WTC11 (cell line): ENCODE measurements at regions not wholly inside any gene's neighbourhood (a gene's known extent, or its start where the extent isn't known, plus 50 kb on each side); places are given as distances from the start of the nearest gene placed in this dataset.

Source experiments
- ATAC-seq: fragments of 200-7000 bp; cut with Tn5 transposase; 2 replicates; pipeline ENCODE4 v1.10.0; 2021; ENCODE audit warnings: mild to moderate bottlenecking, moderate library complexity
- CTCF ChIA-PET: fragments of 300-600 bp; sonication (Branson Sonifier 250); formaldehyde crosslinking; loops from one replicate; lab custom pipeline; 2021; ENCODE audit warnings: antibody characterized with exemption; lab: Charles Lee
- POLR2A ChIA-PET: fragments of 350-600 bp; sonication (Branson Sonifier 250); formaldehyde crosslinking; loops from one replicate; lab custom pipeline; 2021; ENCODE audit warnings: antibody characterized with exemption; lab: Charles Lee
- DNase-seq: peaks from one replicate; pipeline ENCODE4 v3.0.0; 2021; ENCODE audit warnings: low spot score
- H3K27ac Mint-ChIP-seq: 2 replicates; pipeline ENCODE4 v1.8.0; 2021; ENCODE audit warnings: mixed read lengths
- H3K27me3 Mint-ChIP-seq: 2 replicates; pipeline ENCODE4 v1.8.0; 2021; ENCODE audit warnings: low read depth, mild to moderate bottlenecking, moderate library complexity, mixed read lengths
- H3K36me3 Mint-ChIP-seq: 2 replicates; pipeline ENCODE4 v1.8.0; 2021; ENCODE audit warnings: mixed read lengths
- H3K4me1 Mint-ChIP-seq: 2 replicates; pipeline ENCODE4 v1.8.0; 2022; ENCODE audit warnings: mixed read lengths
- H3K4me3 Mint-ChIP-seq: 2 replicates; pipeline ENCODE4 v1.8.0; 2021; ENCODE audit warnings: mild to moderate bottlenecking, moderate library complexity, mixed read lengths
- H3K9me3 Mint-ChIP-seq: 2 replicates; pipeline ENCODE4 v1.8.0; 2021; ENCODE audit warnings: mixed read lengths
- AFF4 ChIP-seq: sonication (generic); formaldehyde crosslinking; IDR thresholded peaks from 2 replicates; pipeline ENCODE4 v1.8.1; 2023; ENCODE audit warnings: mild to moderate bottlenecking, missing genetic modification reagents, borderline replicate concordance
- AR ChIP-seq: fragments of 250-450 bp; sonication (Bioruptor Pico); IDR thresholded peaks from 2 replicates; pipeline ENCODE4 v1.9.0; 2021; ENCODE audit warnings: mild to moderate bottlenecking
- ATF3 ChIP-seq: sonication (generic); formaldehyde crosslinking; conservative IDR thresholded peaks from 2 replicates; pipeline ENCODE4 v1.8.1; 2022; ENCODE audit warnings: mild to moderate bottlenecking, missing genetic modification reagents
- ATF6 ChIP-seq: sonication (generic); formaldehyde crosslinking; IDR thresholded peaks from 2 replicates; pipeline ENCODE4 v1.8.1; 2023; ENCODE audit warnings: mild to moderate bottlenecking, missing genetic modification reagents
- CREM ChIP-seq: sonication (generic); formaldehyde crosslinking; IDR thresholded peaks from 2 replicates; pipeline ENCODE4 v1.8.1; 2022; ENCODE audit warnings: mild to moderate bottlenecking, missing genetic modification reagents, moderate library complexity
- CTCF ChIP-seq: fragments of 200-600 bp; IDR thresholded peaks from 2 replicates; pipeline ENCODE4 v1.8.0; 2022; ENCODE audit warnings: antibody characterized with exemption
- E2F5 ChIP-seq: sonication (generic); formaldehyde crosslinking; IDR thresholded peaks from 2 replicates; pipeline ENCODE4 v1.8.1; 2022; ENCODE audit warnings: mild to moderate bottlenecking, moderate library complexity, missing genetic modification reagents
- ESRRA ChIP-seq: sonication (generic); formaldehyde crosslinking; IDR thresholded peaks from 2 replicates; pipeline ENCODE4 v1.8.1; 2022; ENCODE audit warnings: mild to moderate bottlenecking, missing genetic modification reagents, borderline replicate concordance
- FOXJ3 ChIP-seq: sonication (generic); formaldehyde crosslinking; IDR thresholded peaks from 2 replicates; pipeline ENCODE4 v1.9.0; 2021; ENCODE audit warnings: missing genetic modification reagents, mild to moderate bottlenecking, borderline replicate concordance
- FOXK1 ChIP-seq: sonication (generic); formaldehyde crosslinking; IDR thresholded peaks from 2 replicates; pipeline ENCODE4 v1.8.0; 2022; ENCODE audit warnings: mild to moderate bottlenecking, moderate library complexity, missing genetic modification reagents
- HMGA2 ChIP-seq: fragments of 250-450 bp; sonication (Bioruptor Pico); IDR thresholded peaks from 2 replicates; pipeline ENCODE4 v1.4.0; 2021; ENCODE audit warnings: mild to moderate bottlenecking, moderate library complexity
- JAZF1 ChIP-seq: fragments of 250-450 bp; sonication (Bioruptor Pico); IDR thresholded peaks from 2 replicates; pipeline ENCODE4 v1.9.0; 2021; ENCODE audit warnings: moderate library complexity, mild to moderate bottlenecking, inconsistent platforms
- MYBL2 ChIP-seq: sonication (generic); formaldehyde crosslinking; IDR thresholded peaks from 2 replicates; pipeline ENCODE4 v1.8.1; 2023; ENCODE audit warnings: mild to moderate bottlenecking, moderate library complexity, missing genetic modification reagents
- TP53 ChIP-seq: sonication (generic); formaldehyde crosslinking; IDR thresholded peaks from 2 replicates; pipeline ENCODE4 v1.8.1; 2023; ENCODE audit warnings: mild to moderate bottlenecking, missing genetic modification reagents
- ZBTB21 ChIP-seq: sonication (generic); formaldehyde crosslinking; IDR thresholded peaks from 2 replicates; pipeline ENCODE4 v1.8.1; 2023; ENCODE audit warnings: mild to moderate bottlenecking, missing genetic modification reagents, borderline replicate concordance
- ZNF138 ChIP-seq: sonication (generic); formaldehyde crosslinking; conservative IDR thresholded peaks from 2 replicates; pipeline ENCODE4 v1.8.1; 2022; ENCODE audit warnings: mild to moderate bottlenecking, moderate library complexity, missing genetic modification reagents
- ZNF512 ChIP-seq: sonication (generic); formaldehyde crosslinking; IDR thresholded peaks from 2 replicates; pipeline ENCODE4 v1.8.1; 2022; ENCODE audit warnings: missing genetic modification reagents, borderline replicate concordance
- ZNF532 ChIP-seq: fragments of 250-450 bp; sonication (Bioruptor Pico); IDR thresholded peaks from 2 replicates; pipeline ENCODE4 v1.9.0; 2021; ENCODE audit warnings: mild to moderate bottlenecking, borderline replicate concordance

GRCh38 chr3:68220832-68221231 lies 566.4 kb upstream of the SUCLG2 start:
- Mint-ChIP-seq H3K27ac (no peak overlapping the region), H3K4me3 (no peak overlapping the region), H3K27me3 (no peaks in the 10 kb centered on the region), H3K9me3 (no peaks in the 10 kb centered on the region), H3K4me1 (no peaks in the 10 kb centered on the region), H3K36me3 (no peaks in the 10 kb centered on the region)
- ATAC-seq, result no peak
- CTCF ChIA-PET, result no interaction called here
- TF ChIP-seq CTCF (no peak), AR (CRISPR knock-in tag) (no peak), MYBL2 (CRISPR knock-in tag) (no peak), ATF3 (CRISPR knock-in tag) (no peak), ZBTB21 (CRISPR knock-in tag) (no peak), ZNF512 (CRISPR knock-in tag) (no peak), ZNF138 (CRISPR knock-in tag) (no peak), HMGA2 (no peak), JAZF1 (CRISPR knock-in tag) (no peak), FOXJ3 (CRISPR knock-in tag) (no peak)
- DNase-seq, result no peak
- POLR2A ChIA-PET, result no interaction called here

- ChIA-PET CTCF (no interaction called here), POLR2A (no interaction called here)
- no peak overlapping the region for H3K27ac Mint-ChIP-seq
- H3K27me3 Mint-ChIP-seq, result no peaks in the 10 kb centered on the region
- H3K36me3 Mint-ChIP-seq, result no peaks in the 10 kb centered on the region; the same call in 1 of the 2 replicates
- no peak overlapping the region for H3K4me3 Mint-ChIP-seq
- peaks cover 5% of the 10 kb centered on the region for H3K4me1 Mint-ChIP-seq
- no peak for ATAC-seq
- DNase-seq, result no peak
- H3K9me3 Mint-ChIP-seq, result peaks cover 13% of the 10 kb centered on the region
- TF ChIP-seq ESRRA (CRISPR knock-in tag) (no peak), E2F5 (CRISPR knock-in tag) (no peak), ZNF532 (CRISPR knock-in tag) (no peak), TP53 (CRISPR knock-in tag) (no peak), ATF6 (no peak), FOXK1 (CRISPR knock-in tag) (no peak), CREM (CRISPR knock-in tag) (no peak), AFF4 (CRISPR knock-in tag) (no peak)
Measured at GRCh38 chr3:68211637-68212036, 557.2 kb upstream of the SUCLG2 start.
